Mesodermal cell (in vitro differentiated cells): ENCODE measurements at regions not wholly inside any gene's neighbourhood (a gene's known extent, or its start where the extent isn't known, plus 50 kb on each side); places are given as distances from the start of the nearest gene placed in this dataset.
"Not testable (repeated sequence)": the region's sequence is repeated elsewhere in the genome, so short reads cannot be mapped to it uniquely, and the experiment has no call there.

Experiments
- H3K27ac ChIP-seq: 2 replicates; pipeline ENCODE4 v1.7.0; 2013; ENCODE audit warnings: mild to moderate bottlenecking, low read depth, low read length, moderate library complexity; ENCODE audit not compliant: severe bottlenecking
- H3K36me3 ChIP-seq: 2 replicates; pipeline ENCODE4 v1.7.1; 2013; ENCODE audit warnings: mild to moderate bottlenecking, low read length, moderate library complexity; ENCODE audit not compliant: control insufficient read depth, insufficient read depth
- H3K4me1 ChIP-seq: one replicate; pipeline ENCODE4 v1.7.1; 2013; ENCODE audit warnings: mild to moderate bottlenecking, low read length; ENCODE audit not compliant: insufficient read depth, control insufficient read depth, poor library complexity, severe bottlenecking
- H3K4me3 ChIP-seq: 2 replicates; pipeline ENCODE4 v1.7.0; 2013; ENCODE audit warnings: low read length, control low read depth, mild to moderate bottlenecking; ENCODE audit not compliant: insufficient read depth, poor library complexity, severe bottlenecking; ENCODE audit errors: extremely low read depth
- H3K9me3 ChIP-seq: 2 replicates; pipeline ENCODE4 v1.7.1; 2013; ENCODE audit warnings: mild to moderate bottlenecking, low read length, moderate library complexity; ENCODE audit not compliant: control insufficient read depth
- WGBS, 2 experiments: methylation state at CpG; one replicate each; pipeline ENCODE4 v1.1.5; 2013; ENCODE audit warnings: missing lambda C conversion rate in 2 of 2; ENCODE audit not compliant: insufficient coverage in 2 of 2; 5-methylcytosine and 5-hydroxymethylcytosine counted together

GRCh38 chr3:83217595-83218118 lies 1456.2 kb upstream of the GBE1 start:
- not testable (repeated sequence) for H3K36me3 ChIP-seq, H3K4me1 ChIP-seq, H3K9me3 ChIP-seq, H3K4me3 ChIP-seq, H3K27ac ChIP-seq
- 98% methylated on average over 15 to 29 of the region's 41 CpGs for WGBS, 2 experiments

DNA sequence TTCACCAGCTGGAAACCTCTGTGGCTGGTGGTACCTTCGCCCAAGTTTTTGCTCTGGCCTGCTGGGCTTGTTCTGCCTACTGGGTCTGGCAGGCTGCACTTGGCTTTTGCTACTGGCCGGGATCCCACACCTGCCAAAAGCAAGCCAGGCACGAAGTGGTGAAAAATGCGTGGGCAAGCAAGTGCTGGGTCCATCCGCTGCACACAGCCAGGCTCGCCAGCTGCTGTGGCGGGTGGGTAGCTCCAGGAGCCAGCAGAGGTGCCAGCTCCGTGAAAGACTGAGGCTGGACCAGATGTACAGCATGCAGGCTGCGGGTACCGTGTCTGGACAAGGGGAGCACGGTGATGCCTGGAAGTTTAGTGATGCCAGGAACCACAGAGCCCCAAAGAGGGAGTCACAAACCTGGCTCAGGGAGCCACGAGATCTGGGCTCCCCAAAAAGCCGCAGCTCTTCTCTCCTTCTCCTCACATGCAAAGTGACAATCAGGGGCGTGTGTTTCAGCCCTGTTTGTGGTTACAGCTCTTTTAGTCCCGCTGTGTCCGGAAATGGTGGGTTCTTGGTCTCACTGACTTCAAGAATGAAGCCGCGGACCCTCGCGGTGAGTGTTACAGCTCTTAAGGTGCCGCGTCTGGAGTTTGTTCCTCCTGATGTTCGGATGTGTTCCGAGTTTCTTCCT lies 1455.6 kb upstream of the GBE1 start:
- 92 to 93% methylated on average over 20 to 23 of the region's 24 CpGs for whole genome bisulfite sequencing, 2 experiments
- no peak overlapping the region for H3K27ac ChIP-seq

DNA sequence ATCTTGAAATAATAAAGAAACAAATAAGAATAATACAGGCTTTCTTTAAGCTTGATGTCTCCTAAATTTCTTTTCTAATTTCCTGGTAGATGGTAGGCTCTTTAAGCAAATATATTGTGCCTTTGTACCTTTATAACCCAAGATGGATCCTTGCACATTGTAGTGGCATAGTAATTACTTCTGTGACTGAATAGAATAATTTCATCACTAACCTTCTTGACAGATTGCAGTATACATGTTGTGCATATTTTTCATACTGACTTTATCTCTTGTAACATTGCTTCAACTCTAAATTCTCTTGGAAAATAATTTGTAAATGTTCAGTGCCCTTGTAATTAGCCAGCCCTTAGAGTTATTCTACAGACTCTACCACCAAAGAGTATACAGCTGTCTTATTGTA lies 1433.8 kb upstream of the GBE1 start:
- Histone ChIP-seq H3K36me3 (no peaks in the 10 kb centered on the region), H3K27ac (no peak overlapping the region), H3K4me3 (no peak overlapping the region), H3K4me1 (no peaks in the 10 kb centered on the region), H3K9me3 (no peaks in the 10 kb centered on the region)

More for the DNA sequence above, 1455.6 kb upstream of the GBE1 start:
- Histone ChIP-seq H3K36me3 (no peaks in the 10 kb centered on the region), H3K4me3 (no peak overlapping the region), H3K4me1 (no peaks in the 10 kb centered on the region), H3K9me3 (no peaks in the 10 kb centered on the region)

DNA sequence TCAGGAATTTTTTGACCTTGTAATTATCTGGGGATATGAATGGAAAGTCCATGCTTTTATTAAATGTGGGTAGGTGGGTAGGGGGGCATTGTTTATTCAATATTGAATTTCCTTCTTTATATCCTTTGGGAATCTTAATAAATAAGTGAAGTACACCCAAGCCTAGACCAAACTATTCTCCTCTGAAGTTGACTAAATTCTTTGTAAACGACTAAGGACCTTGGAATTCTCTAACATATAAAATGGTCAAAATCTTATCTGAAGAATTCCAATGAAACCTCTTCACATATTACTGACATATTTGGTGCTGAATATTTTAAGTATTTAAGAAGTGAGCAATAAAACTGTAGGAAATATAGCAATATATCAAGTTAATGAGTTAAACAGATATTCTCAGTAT lies 1432.1 kb upstream of the GBE1 start:
- Histone ChIP-seq H3K4me1 (no peaks in the 10 kb centered on the region), H3K36me3 (no peaks in the 10 kb centered on the region), H3K9me3 (no peaks in the 10 kb centered on the region), H3K27ac (no peak overlapping the region), H3K4me3 (no peak overlapping the region)
- WGBS, 2 experiments: no CpG with 5 or more reads among the region's 1 CpG

DNA sequence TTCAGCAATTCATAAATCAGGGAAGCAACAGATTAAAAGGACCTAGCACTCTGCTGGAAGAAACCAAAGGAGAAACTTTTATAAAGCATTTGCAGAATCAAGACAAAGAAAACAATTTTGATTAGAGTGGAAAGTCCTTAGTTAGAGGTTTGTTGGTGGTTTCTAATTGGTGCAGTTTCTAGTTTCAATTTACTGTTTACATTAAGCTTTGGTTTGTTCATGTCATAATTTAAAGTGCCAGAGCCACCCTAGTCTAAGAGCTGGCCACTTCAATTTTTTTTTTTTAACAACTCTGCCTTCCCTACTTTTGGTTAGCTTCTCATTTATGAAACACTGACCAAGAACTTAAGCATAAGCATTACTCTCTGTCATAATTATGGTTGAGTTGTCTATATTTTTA lies 1428.2 kb upstream of the GBE1 start:
- Histone ChIP-seq H3K36me3 (no peaks in the 10 kb centered on the region), H3K4me3 (no peak overlapping the region), H3K27ac (no peak overlapping the region), H3K4me1 (no peaks in the 10 kb centered on the region), H3K9me3 (no peaks in the 10 kb centered on the region)

DNA sequence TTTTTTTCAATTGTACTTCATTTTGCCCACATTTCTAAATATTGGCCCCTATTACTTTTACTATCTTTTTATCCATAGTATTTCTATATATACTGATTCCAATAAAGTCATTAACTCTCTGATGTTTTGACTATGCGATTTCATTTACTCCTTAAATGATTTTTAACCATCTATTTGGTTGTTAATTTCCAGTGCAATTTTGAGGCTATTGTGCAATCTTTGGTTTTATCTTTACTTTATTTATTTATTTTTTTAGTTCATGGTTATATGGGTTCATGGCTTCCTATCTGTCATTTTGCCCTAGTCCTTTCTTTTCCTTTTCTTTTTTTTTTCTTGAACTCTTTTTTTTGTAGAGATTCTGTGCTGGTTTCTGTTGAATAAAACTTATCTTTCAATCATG lies 1408.0 kb upstream of the GBE1 start:
- WGBS, 2 experiments: no CpG with 5 or more reads among the region's 1 CpG
- Histone ChIP-seq H3K4me1 (no peaks in the 10 kb centered on the region), H3K9me3 (no peaks in the 10 kb centered on the region), H3K4me3 (no peak overlapping the region), H3K27ac (no peak overlapping the region), H3K36me3 (no peaks in the 10 kb centered on the region)

DNA sequence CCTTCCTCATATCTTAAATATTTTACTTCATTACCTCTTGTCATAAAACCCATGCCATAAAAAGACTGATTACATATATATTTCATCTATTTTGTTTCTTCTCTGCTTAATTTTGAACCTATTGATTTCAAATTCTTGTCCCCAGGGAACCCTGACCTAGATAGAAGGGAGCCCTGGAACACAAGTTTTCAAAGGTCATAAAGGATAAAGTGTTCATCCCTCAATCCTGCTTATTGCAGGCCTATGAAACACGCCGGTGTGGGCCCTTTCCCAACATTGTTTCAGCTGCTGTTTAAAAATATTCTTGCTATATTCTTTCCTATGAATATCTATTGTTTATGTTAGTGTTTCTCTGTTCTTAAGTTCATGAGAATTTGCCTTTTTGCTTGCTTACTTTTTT lies 1389.5 kb upstream of the GBE1 start:
- no peak overlapping the region for H3K27ac ChIP-seq
- WGBS, 2 experiments: no CpG with 5 or more reads among the region's 2 CpGs

GRCh38 chr3:83140983-83141382 lies 1379.5 kb upstream of the GBE1 start:
- WGBS, 2 experiments: no CpG with 5 or more reads among the region's 2 CpGs

More for the DNA sequence above, 1389.5 kb upstream of the GBE1 start:
- Histone ChIP-seq H3K9me3 (no peaks in the 10 kb centered on the region), H3K4me3 (no peak overlapping the region), H3K4me1 (no peaks in the 10 kb centered on the region), H3K36me3 (no peaks in the 10 kb centered on the region)

GRCh38 chr3:83131236-83131635 lies 1369.8 kb upstream of the GBE1 start:
- no peak overlapping the region for H3K4me3 ChIP-seq
- no peaks in the 10 kb centered on the region for H3K36me3 ChIP-seq
- H3K27ac ChIP-seq: no peak overlapping the region
- WGBS, 2 experiments: 83 to 100% methylated on average over 1 to 3 of the region's 5 CpGs
- H3K4me1 ChIP-seq: no peaks in the 10 kb centered on the region
- H3K9me3 ChIP-seq: no peaks in the 10 kb centered on the region

More at GRCh38 chr3:83140983-83141382, 1379.5 kb upstream of the GBE1 start:
- Histone ChIP-seq H3K4me1 (no peaks in the 10 kb centered on the region), H3K36me3 (no peaks in the 10 kb centered on the region), H3K4me3 (no peak overlapping the region), H3K27ac (no peak overlapping the region), H3K9me3 (no peaks in the 10 kb centered on the region)

GRCh38 chr3:83122774-83123350 lies 1361.4 kb upstream of the GBE1 start:
- H3K9me3 ChIP-seq: no peaks in the 10 kb centered on the region
- no peaks in the 10 kb centered on the region for H3K4me1 ChIP-seq
- 67 to 90% methylated on average over 1 to 2 of the region's 2 CpGs for WGBS, 2 experiments
- H3K36me3 ChIP-seq: no peaks in the 10 kb centered on the region
- H3K27ac ChIP-seq: no peak overlapping the region
- H3K4me3 ChIP-seq: no peak overlapping the region

- no peaks in the 10 kb centered on the region for H3K36me3 ChIP-seq
- H3K27ac ChIP-seq: no peak overlapping the region
- no peak overlapping the region for H3K4me3 ChIP-seq
- WGBS, 2 experiments: 70 to 100% methylated on average over 2 of the region's 4 CpGs
- no peaks in the 10 kb centered on the region for H3K9me3 ChIP-seq
- no peaks in the 10 kb centered on the region for H3K4me1 ChIP-seq
Observed at GRCh38 chr3:83093222-83093572, 1331.8 kb upstream of the GBE1 start.
